Endodermal cell (in vitro differentiated cells): ENCODE measurements at regions not wholly inside any gene's neighbourhood (a gene's known extent, or its start where the extent isn't known, plus 50 kb on each side); places are given as distances from the start of the nearest gene placed in this dataset.
A peak's percentile ranks its signal among the peaks of the same experiment; 100 is the strongest.

Experiments
- DNase-seq: peaks from one replicate; pipeline ENCODE4 v3.0.0-alpha.2; 2017
- H3K27ac ChIP-seq: 2 replicates; pipeline ENCODE4 v1.5.1; 2013; ENCODE audit warnings: mild to moderate bottlenecking, low read depth, low read length, moderate library complexity
- H3K27me3 ChIP-seq: 2 replicates; pipeline ENCODE4 v1.6.1; 2013; ENCODE audit warnings: mild to moderate bottlenecking, low read length, moderate library complexity; ENCODE audit not compliant: insufficient read depth, control insufficient read depth, poor library complexity, severe bottlenecking
- H3K36me3 ChIP-seq: 2 replicates; pipeline ENCODE4 v1.7.0; 2013; ENCODE audit warnings: mild to moderate bottlenecking, low read length, moderate library complexity; ENCODE audit not compliant: control insufficient read depth, insufficient read depth
- H3K4me1 ChIP-seq: one replicate; pipeline ENCODE4 v1.7.0; 2013; ENCODE audit warnings: low read length; ENCODE audit not compliant: control insufficient read depth, insufficient read depth
- H3K4me3 ChIP-seq: 2 replicates; pipeline ENCODE4 v1.5.1; 2013; ENCODE audit warnings: mild to moderate bottlenecking, low read length, moderate library complexity
- H3K9ac ChIP-seq: 2 replicates; pipeline ENCODE4 v1.6.1; 2013; ENCODE audit warnings: mild to moderate bottlenecking, low read length, moderate library complexity; ENCODE audit not compliant: poor library complexity, severe bottlenecking; ENCODE audit errors: extremely low read depth
- H3K9me3 ChIP-seq: 2 replicates; pipeline ENCODE4 v1.6.1; 2013; ENCODE audit warnings: mild to moderate bottlenecking, low read length, moderate library complexity; ENCODE audit not compliant: control insufficient read depth
- H3K27ac Mint-ChIP-seq: 2 replicates; pipeline ENCODE4 v1.8.0; 2020; ENCODE audit warnings: mixed read lengths
- H3K27me3 Mint-ChIP-seq: 2 replicates; pipeline ENCODE4 v1.8.0; 2021; ENCODE audit warnings: mild to moderate bottlenecking, mixed read lengths; ENCODE audit not compliant: insufficient read depth
- H3K36me3 Mint-ChIP-seq: 2 replicates; pipeline ENCODE4 v1.8.0; 2020; ENCODE audit warnings: low read depth, mixed read lengths
- H3K4me1 Mint-ChIP-seq: 2 replicates; pipeline ENCODE4 v1.8.0; 2020; ENCODE audit warnings: mixed read lengths
- H3K4me3 Mint-ChIP-seq: 2 replicates; pipeline ENCODE4 v1.8.0; 2020; ENCODE audit warnings: mild to moderate bottlenecking, moderate library complexity, mixed read lengths
- H3K9me3 Mint-ChIP-seq: 2 replicates; pipeline ENCODE4 v1.8.0; 2020; ENCODE audit warnings: mild to moderate bottlenecking, mixed read lengths
- WGBS, 2 experiments: methylation state at CpG; one replicate each; pipeline versions ENCODE4 v1.1.5 to v1.1.7; 2013; ENCODE audit warnings: missing lambda C conversion rate in 2 of 2, mixed read lengths in 1 of 2; ENCODE audit not compliant: insufficient coverage in 1 of 2, insufficient read length in 1 of 2; 5-methylcytosine and 5-hydroxymethylcytosine counted together
- TF ChIP-seq, protein P1 (sequence below): fragments of 200-600 bp; sonication (generic); conservative IDR thresholded peaks from 2 replicates; pipeline ENCODE4 v1.5.0; 2021; ENCODE audit warnings: antibody characterized with exemption, mild to moderate bottlenecking

DNA sequence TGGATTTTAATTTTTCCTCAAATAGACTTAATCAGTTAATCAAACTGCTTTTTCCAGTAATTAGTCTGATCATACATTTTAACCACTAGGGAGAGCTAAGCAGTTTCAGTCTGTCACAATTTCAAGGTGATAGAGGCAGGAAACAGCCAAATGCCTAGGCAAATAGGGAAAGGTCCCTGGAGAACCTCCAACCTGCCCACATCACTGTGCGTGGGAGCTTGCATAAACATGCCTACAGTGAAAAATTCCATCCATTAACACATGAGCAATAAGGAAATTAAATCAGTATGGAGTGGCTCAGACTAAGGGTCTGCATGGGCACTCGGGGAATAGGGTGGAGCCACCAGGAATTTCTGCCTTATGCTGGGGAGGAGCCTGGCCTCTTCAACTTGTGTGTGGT lies 74.6 kb downstream of the AASDHPPT start:
- Mint-ChIP-seq H3K27me3 (no peaks in the 10 kb centered on the region), H3K4me3 (no peak overlapping the region), H3K27ac (no peak overlapping the region), H3K4me1 (peaks cover 2% of the 10 kb centered on the region), H3K9me3 (peaks cover 20% of the 10 kb centered on the region), H3K36me3 (no peaks in the 10 kb centered on the region)
- Histone ChIP-seq H3K27me3 (no peaks in the 10 kb centered on the region), H3K36me3 (no peaks in the 10 kb centered on the region), H3K27ac (no peak overlapping the region), H3K9ac (no peak overlapping the region), H3K4me3 (no peak overlapping the region), H3K9me3 (peaks cover 24% of the 10 kb centered on the region), H3K4me1 (no peaks in the 10 kb centered on the region)
- TF ChIP-seq, protein P1, sequence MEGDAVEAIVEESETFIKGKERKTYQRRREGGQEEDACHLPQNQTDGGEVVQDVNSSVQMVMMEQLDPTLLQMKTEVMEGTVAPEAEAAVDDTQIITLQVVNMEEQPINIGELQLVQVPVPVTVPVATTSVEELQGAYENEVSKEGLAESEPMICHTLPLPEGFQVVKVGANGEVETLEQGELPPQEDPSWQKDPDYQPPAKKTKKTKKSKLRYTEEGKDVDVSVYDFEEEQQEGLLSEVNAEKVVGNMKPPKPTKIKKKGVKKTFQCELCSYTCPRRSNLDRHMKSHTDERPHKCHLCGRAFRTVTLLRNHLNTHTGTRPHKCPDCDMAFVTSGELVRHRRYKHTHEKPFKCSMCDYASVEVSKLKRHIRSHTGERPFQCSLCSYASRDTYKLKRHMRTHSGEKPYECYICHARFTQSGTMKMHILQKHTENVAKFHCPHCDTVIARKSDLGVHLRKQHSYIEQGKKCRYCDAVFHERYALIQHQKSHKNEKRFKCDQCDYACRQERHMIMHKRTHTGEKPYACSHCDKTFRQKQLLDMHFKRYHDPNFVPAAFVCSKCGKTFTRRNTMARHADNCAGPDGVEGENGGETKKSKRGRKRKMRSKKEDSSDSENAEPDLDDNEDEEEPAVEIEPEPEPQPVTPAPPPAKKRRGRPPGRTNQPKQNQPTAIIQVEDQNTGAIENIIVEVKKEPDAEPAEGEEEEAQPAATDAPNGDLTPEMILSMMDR = peak; percentile 53
- WGBS, 2 experiments = 79 to 92% methylated on average over 1 to 2 of the region's 2 CpGs
- DNase-seq = peak; percentile 49

DNA sequence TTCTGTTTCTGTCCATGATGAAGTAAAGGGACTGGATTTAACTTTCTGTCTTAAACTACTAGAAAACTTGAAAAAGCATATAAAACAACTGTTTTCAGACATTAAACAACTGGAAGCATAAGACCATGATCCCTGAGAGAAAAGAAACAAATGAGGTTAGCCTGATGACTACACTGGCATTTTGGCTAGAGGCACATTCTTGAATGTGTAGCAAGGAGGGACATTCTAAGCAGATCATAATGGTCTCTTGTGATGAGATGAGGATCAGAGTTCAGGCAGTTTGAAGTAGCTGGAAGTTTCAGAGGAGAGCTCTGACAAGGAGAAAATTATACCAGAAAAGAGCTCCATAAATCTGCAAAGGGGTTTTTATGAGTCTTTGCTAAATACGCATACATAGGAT lies 75.4 kb downstream of the AASDHPPT start:
- Histone ChIP-seq H3K9ac (no peak overlapping the region), H3K4me3 (no peak overlapping the region), H3K36me3 (no peaks in the 10 kb centered on the region), H3K4me1 (no peaks in the 10 kb centered on the region), H3K9me3 (peaks cover 16% of the 10 kb centered on the region), H3K27me3 (no peaks in the 10 kb centered on the region), H3K27ac (no peak overlapping the region)
- 0% methylated on average over 1 of the region's 1 CpG; no CpG with 5 or more reads in 1 of the 2 experiments for WGBS, 2 experiments
- H3K4me3 Mint-ChIP-seq = no peak overlapping the region
- H3K9me3 Mint-ChIP-seq = peaks cover 13% of the 10 kb centered on the region
- no peaks in the 10 kb centered on the region for H3K36me3 Mint-ChIP-seq
- DNase-seq = no peak
- H3K27me3 Mint-ChIP-seq = no peaks in the 10 kb centered on the region
- TF ChIP-seq, protein P1 = no peak
- H3K4me1 Mint-ChIP-seq = peaks cover 2% of the 10 kb centered on the region
- H3K27ac Mint-ChIP-seq = no peak overlapping the region

DNA sequence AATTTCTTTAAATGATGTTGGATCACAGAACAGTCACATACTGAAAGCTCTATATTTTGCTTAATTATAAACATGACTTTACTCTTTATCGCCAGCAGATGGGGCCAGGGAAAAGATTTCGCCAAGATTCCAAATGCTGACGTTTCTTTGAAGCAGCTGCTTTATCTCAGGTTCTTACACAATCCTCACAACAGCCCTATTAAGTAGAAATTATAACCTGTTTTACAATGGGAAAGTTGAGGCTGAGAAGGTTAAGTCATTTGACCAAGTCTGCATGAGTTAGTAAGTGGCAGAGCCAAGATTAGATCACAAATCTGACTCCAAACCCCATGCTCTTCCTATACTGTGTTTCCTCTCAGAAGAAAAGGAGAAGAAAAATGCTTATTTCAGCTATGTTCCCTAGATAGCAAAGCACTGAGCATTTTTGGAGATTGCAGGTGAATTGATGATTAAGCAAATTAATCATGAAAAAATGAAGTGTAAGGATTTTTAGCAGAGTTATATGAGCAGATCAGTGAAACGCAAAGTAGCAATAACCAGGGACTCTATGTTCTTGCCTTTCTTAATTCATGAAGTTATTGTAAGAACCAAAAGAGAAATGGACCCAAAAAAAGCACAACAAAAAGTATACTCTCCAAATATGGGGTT lies 79.0 kb downstream of the AASDHPPT start:
- DNase-seq = peak; percentile 53
- Mint-ChIP-seq H3K4me3 (no peak overlapping the region), H3K9me3 (peaks cover 10% of the 10 kb centered on the region), H3K27ac (no peak overlapping the region), H3K4me1 (peaks cover 4% of the 10 kb centered on the region), H3K27me3 (no peaks in the 10 kb centered on the region), H3K36me3 (no peaks in the 10 kb centered on the region)
- Histone ChIP-seq H3K4me1 (no peaks in the 10 kb centered on the region), H3K27ac (no peak overlapping the region), H3K36me3 (no peaks in the 10 kb centered on the region), H3K9ac (no peak overlapping the region), H3K9me3 (peaks cover 3% of the 10 kb centered on the region), H3K4me3 (no peak overlapping the region), H3K27me3 (no peaks in the 10 kb centered on the region)
- TF ChIP-seq, protein P1 = peak; percentile 79
- 30 to 67% methylated on average over 3 to 4 of the region's 4 CpGs for WGBS, 2 experiments
